GM12878 (cell line): ENCODE measurements at regions not wholly inside any gene's neighbourhood (a gene's known extent, or its start where the extent isn't known, plus 50 kb on each side); places are given as distances from the start of the nearest gene placed in this dataset.

Source experiments
- ATAC-seq: fragments of 200-7000 bp; cut with Tn5 transposase; 3 replicates; pipeline ENCODE4 v1.9.1; 2020; ENCODE audit warnings: mild to moderate bottlenecking, moderate library complexity
- BruUV-seq: library from RNA; stranded (reverse); fragments of 400-500 nt; replicated peaks from 2 replicates; lab custom pipeline; 2021; lab: Mats Ljungman, UMichigan
- CTCF ChIA-PET: fragments of 300-600 bp; sonication (Branson Sonifier 250); formaldehyde crosslinking; extraction: SDS; loops from one replicate; lab custom pipeline; 2021; ENCODE audit warnings: inconsistent platforms; lab: Yijun Ruan, JAX
- POLR2A ChIA-PET: fragments of 350-600 bp; formaldehyde crosslinking; extraction: SDS; loops from one replicate; lab custom pipeline; 2021; ENCODE audit warnings: inconsistent platforms; lab: Charles Lee
- RAD21 ChIA-PET: fragments of 300-600 bp; sonication (Branson Sonifier 250); formaldehyde crosslinking; loops from one replicate; lab custom pipeline; 2023; ENCODE audit warnings: antibody characterized with exemption; ENCODE audit not compliant: unreplicated experiment; lab: Charles Lee
- SMC1A ChIA-PET: fragments of 300-600 bp; sonication (Branson Sonifier 250); formaldehyde crosslinking; loops from one replicate; lab custom pipeline; 2023; ENCODE audit not compliant: unreplicated experiment, uncharacterized antibody; lab: Charles Lee
- DNase-seq: peaks from one replicate; pipeline ENCODE4 v3.0.0-alpha.2; 2011; ENCODE audit warnings: low read depth, low spot score
- FAIRE-seq: peaks from 3 replicates; lab custom pipeline; 2011; peaks lifted over from hg19 to GRCh38; lab: Jason Lieb, UNC
- H2AFZ ChIP-seq: 2 replicates; pipeline ENCODE4 v1.6.0; 2011; ENCODE audit warnings: low read depth, low read length, control low read depth; ENCODE audit not compliant: control insufficient read depth
- H3K27ac ChIP-seq: 2 replicates; pipeline ENCODE4 v1.5.1; 2011; ENCODE audit warnings: control low read depth; ENCODE audit not compliant: control insufficient read depth, insufficient read depth
- H3K27me3 ChIP-seq, 2 experiments: replicated peaks in 1 of 2; 2 replicates each; pipeline versions ENCODE4 v1.6.0 to v1.6.1; 2011; ENCODE audit warnings: low read length in 1 of 2; ENCODE audit not compliant: control insufficient read depth in 2 of 2, insufficient read depth in 2 of 2
- H3K36me3 ChIP-seq, 2 experiments: 2 replicates each; pipeline ENCODE4 v1.5.1; 2011; ENCODE audit warnings: low read length in 1 of 2; ENCODE audit not compliant: control insufficient read depth in 2 of 2, insufficient read depth in 2 of 2
- H3K4me1 ChIP-seq: 2 replicates; pipeline ENCODE4 v1.6.1; 2011; ENCODE audit warnings: mild to moderate bottlenecking, low read length, moderate library complexity, mixed read lengths; ENCODE audit not compliant: control insufficient read depth, insufficient read depth
- H3K4me2 ChIP-seq: 2 replicates; pipeline ENCODE4 v1.6.0; 2011; ENCODE audit warnings: control low read depth; ENCODE audit not compliant: control insufficient read depth, insufficient read depth
- H3K4me3 ChIP-seq: fragments of 200-600 bp; sonication (generic); 2 replicates; pipeline ENCODE4 v1.5.1; 2016
- H3K79me2 ChIP-seq: 2 replicates; pipeline ENCODE4 v1.6.0; 2011; ENCODE audit warnings: low read length; ENCODE audit not compliant: control insufficient read depth, insufficient read depth
- H3K9ac ChIP-seq: 2 replicates; pipeline ENCODE4 v1.8.0; 2011; ENCODE audit warnings: low read length, control low read depth, mixed read lengths; ENCODE audit not compliant: control insufficient read depth, insufficient read depth
- H3K9me3 ChIP-seq: replicated peaks from 3 replicates; pipeline ENCODE4 v1.5.1; 2011; ENCODE audit warnings: mild to moderate bottlenecking, low read length; ENCODE audit not compliant: control insufficient read depth, insufficient read depth
- H4K20me1 ChIP-seq: 2 replicates; pipeline ENCODE4 v1.6.0; 2011; ENCODE audit not compliant: control insufficient read depth, insufficient read depth
- BCL3 ChIP-seq: IDR thresholded peaks from 2 replicates; pipeline ENCODE4 v1.6.1; 2011; ENCODE audit warnings: borderline replicate concordance, low read depth, mild to moderate bottlenecking, moderate library complexity, low read length; ENCODE audit not compliant: insufficient read depth, poor library complexity, severe bottlenecking
- JUNB ChIP-seq: IDR thresholded peaks from 2 replicates; pipeline ENCODE4 v1.6.1; 2016; ENCODE audit warnings: antibody characterized with exemption, mild to moderate bottlenecking
- MLLT1 ChIP-seq: fragments of 450-650 bp; IDR thresholded peaks from 2 replicates; pipeline ENCODE4 v1.6.1; 2016; ENCODE audit warnings: mild to moderate bottlenecking
- MYB ChIP-seq: fragments of 150-350 bp; IDR thresholded peaks from 2 replicates; pipeline ENCODE4 v1.6.1; 2014; ENCODE audit warnings: mild to moderate bottlenecking, low read depth, low read length, borderline replicate concordance
- MYC ChIP-seq: IDR thresholded peaks from 2 replicates; pipeline ENCODE4 v1.6.1; 2011; ENCODE audit warnings: mild to moderate bottlenecking, low read length, moderate library complexity, inconsistent platforms; ENCODE audit not compliant: insufficient read depth, insufficient replicate concordance, insufficient read length, severe bottlenecking
- PAX5 ChIP-seq: IDR thresholded peaks from 2 replicates; pipeline ENCODE4 v1.6.1; 2011; ENCODE audit warnings: low read depth, low read length, borderline replicate concordance
- RB1 ChIP-seq: fragments of 450-650 bp; formaldehyde crosslinking; IDR thresholded peaks from 2 replicates; pipeline ENCODE4 v1.6.1; 2017; ENCODE audit warnings: mild to moderate bottlenecking, borderline replicate concordance
- RFX5 ChIP-seq: IDR thresholded peaks from 2 replicates; pipeline ENCODE4 v1.6.1; 2011; ENCODE audit warnings: low read depth, low read length, improper control_type of control experiment
- SIX5 ChIP-seq: IDR thresholded peaks from 2 replicates; pipeline ENCODE4 v1.6.1; 2011; ENCODE audit warnings: mild to moderate bottlenecking, low read depth, low read length, moderate library complexity; ENCODE audit not compliant: severe bottlenecking
- TARDBP ChIP-seq: IDR thresholded peaks from 2 replicates; pipeline ENCODE4 v1.6.1; 2016; ENCODE audit warnings: borderline replicate concordance
- ZNF24 ChIP-seq: fragments of 450-650 bp; IDR thresholded peaks from 2 replicates; pipeline ENCODE4 v1.6.1; 2017; ENCODE audit warnings: antibody characterized with exemption, mild to moderate bottlenecking
- ZNF274 ChIP-seq: IDR thresholded peaks from one replicate; pipeline ENCODE4 v1.8.0; 2011; ENCODE audit not compliant: insufficient read length, insufficient read depth
- in situ Hi-C: fragments of 300-500 bp; cut with MboI; formaldehyde crosslinking; loops from 9 replicates; pipeline ENCODE4 v1.14.3; 2018; ENCODE audit warnings: mixed read lengths
- intact Hi-C: fragments of 100-400 bp; cut with micrococcal nuclease; formaldehyde crosslinking; loops from one replicate; pipeline ENCODE4 v1.14.2; 2022; ENCODE audit not compliant: unreplicated experiment
- TF ChIP-seq, protein P1 (sequence below): fragments of 450-650 bp; IDR thresholded peaks from 2 replicates; pipeline ENCODE4 v1.6.1; 2018; ENCODE audit warnings: mild to moderate bottlenecking, low read depth, moderate library complexity; ENCODE audit not compliant: partially characterized antibody
- TF ChIP-seq, protein P2 (sequence below): fragments of 450-650 bp; IDR thresholded peaks from 2 replicates; pipeline ENCODE4 v1.6.1; 2017; ENCODE audit warnings: mild to moderate bottlenecking, low read depth, inconsistent platforms; ENCODE audit not compliant: poor library complexity, severe bottlenecking

- H3K4me3 ChIP-seq = no peak overlapping the region
- BruUV-seq = no TSS peak
- H3K4me1 ChIP-seq = no peaks in the 10 kb centered on the region
- H3K79me2 ChIP-seq = no peaks in the 10 kb centered on the region
- H3K9me3 ChIP-seq = no peaks in the 10 kb centered on the region
- H3K9ac ChIP-seq = no peak overlapping the region
- POLR2A ChIA-PET = no interaction called here
- H4K20me1 ChIP-seq = no peaks in the 10 kb centered on the region
- FAIRE-seq = no peak
- in situ Hi-C loops (no loop called here), intact Hi-C loops (no loop called here)
- no peak overlapping the region for H3K27ac ChIP-seq
- H3K36me3 ChIP-seq = no peaks in the 10 kb centered on the region
- no peak overlapping the region for H3K4me2 ChIP-seq
- CTCF ChIA-PET = interaction anchor here (1.0 kb wide), 1 partner anchor 12 kb away, joined by 3 read pairs; no protein-coding TSS in a partner anchor
- SMC1A ChIA-PET = no interaction called here
- H2AFZ ChIP-seq = no peak overlapping the region
- no peaks in the 10 kb centered on the region for H3K27me3 ChIP-seq
- no peak for DNase-seq
- RAD21 ChIA-PET = no interaction called here
- ATAC-seq = no peak
- TF ChIP-seq, protein P1, sequence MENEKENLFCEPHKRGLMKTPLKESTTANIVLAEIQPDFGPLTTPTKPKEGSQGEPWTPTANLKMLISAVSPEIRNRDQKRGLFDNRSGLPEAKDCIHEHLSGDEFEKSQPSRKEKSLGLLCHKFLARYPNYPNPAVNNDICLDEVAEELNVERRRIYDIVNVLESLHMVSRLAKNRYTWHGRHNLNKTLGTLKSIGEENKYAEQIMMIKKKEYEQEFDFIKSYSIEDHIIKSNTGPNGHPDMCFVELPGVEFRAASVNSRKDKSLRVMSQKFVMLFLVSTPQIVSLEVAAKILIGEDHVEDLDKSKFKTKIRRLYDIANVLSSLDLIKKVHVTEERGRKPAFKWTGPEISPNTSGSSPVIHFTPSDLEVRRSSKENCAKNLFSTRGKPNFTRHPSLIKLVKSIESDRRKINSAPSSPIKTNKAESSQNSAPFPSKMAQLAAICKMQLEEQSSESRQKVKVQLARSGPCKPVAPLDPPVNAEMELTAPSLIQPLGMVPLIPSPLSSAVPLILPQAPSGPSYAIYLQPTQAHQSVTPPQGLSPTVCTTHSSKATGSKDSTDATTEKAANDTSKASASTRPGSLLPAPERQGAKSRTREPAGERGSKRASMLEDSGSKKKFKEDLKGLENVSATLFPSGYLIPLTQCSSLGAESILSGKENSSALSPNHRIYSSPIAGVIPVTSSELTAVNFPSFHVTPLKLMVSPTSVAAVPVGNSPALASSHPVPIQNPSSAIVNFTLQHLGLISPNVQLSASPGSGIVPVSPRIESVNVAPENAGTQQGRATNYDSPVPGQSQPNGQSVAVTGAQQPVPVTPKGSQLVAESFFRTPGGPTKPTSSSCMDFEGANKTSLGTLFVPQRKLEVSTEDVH = no peak
- TF ChIP-seq, protein P2, sequence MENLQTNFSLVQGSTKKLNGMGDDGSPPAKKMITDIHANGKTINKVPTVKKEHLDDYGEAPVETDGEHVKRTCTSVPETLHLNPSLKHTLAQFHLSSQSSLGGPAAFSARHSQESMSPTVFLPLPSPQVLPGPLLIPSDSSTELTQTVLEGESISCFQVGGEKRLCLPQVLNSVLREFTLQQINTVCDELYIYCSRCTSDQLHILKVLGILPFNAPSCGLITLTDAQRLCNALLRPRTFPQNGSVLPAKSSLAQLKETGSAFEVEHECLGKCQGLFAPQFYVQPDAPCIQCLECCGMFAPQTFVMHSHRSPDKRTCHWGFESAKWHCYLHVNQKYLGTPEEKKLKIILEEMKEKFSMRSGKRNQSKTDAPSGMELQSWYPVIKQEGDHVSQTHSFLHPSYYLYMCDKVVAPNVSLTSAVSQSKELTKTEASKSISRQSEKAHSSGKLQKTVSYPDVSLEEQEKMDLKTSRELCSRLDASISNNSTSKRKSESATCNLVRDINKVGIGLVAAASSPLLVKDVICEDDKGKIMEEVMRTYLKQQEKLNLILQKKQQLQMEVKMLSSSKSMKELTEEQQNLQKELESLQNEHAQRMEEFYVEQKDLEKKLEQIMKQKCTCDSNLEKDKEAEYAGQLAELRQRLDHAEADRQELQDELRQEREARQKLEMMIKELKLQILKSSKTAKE = no peak
- TF ChIP-seq BCL3 = no peak
- no peak for TF ChIP-seq RFX5
- TF ChIP-seq PAX5 = no peak
- TF ChIP-seq MYB = no peak
- TF ChIP-seq ZNF24 = no peak
- TF ChIP-seq RB1 = no peak
- no peak for TF ChIP-seq MLLT1
- no peak for TF ChIP-seq MYC
- no peak for TF ChIP-seq JUNB
- no peak for TF ChIP-seq ZNF274
- TF ChIP-seq TARDBP = no peak
- TF ChIP-seq SIX5 = no peak
These were observed 285.2 kb upstream of the MME start for GRCh38 chr3:154794814-154795445.
